UCSD-AML1 (cell line): ENCODE measurements at regions not wholly inside any gene's neighbourhood (a gene's known extent, or its start where the extent isn't known, plus 50 kb on each side); places are given as distances from the start of the nearest gene placed in this dataset.

Experiments
- DNase-seq: peaks from one replicate; lab custom pipeline; 2025; ENCODE audit not compliant: unreplicated experiment; lab: John Stamatoyannopoulos, UW

- no peak for DNase-seq
These were observed 72.1 kb upstream of the STK32A start for GRCh38 chr5:147162740-147163139.

GRCh38 chr5:147167529-147167928 is 67.3 kb upstream of the STK32A start:
- DNase-seq, result no peak

- DNase-seq, result no peak
These were observed 66.1 kb upstream of the STK32A start for GRCh38 chr5:147168578-147169327.

- DNase-seq, result no peak
These were observed 65.4 kb upstream of the STK32A start for GRCh38 chr5:147169399-147169798.

GRCh38 chr5:147169901-147170300 is 64.9 kb upstream of the STK32A start:
- DNase-seq, result no peak

GRCh38 chr5:147170603-147171002 is 64.2 kb upstream of the STK32A start:
- no peak for DNase-seq

- no peak for DNase-seq
These were observed 60.1 kb upstream of the STK32A start for GRCh38 chr5:147174671-147175265.

GRCh38 chr5:147175516-147176097 is 59.2 kb upstream of the STK32A start:
- DNase-seq, result no peak

GRCh38 chr5:147176422-147176821 is 58.4 kb upstream of the STK32A start:
- DNase-seq, result no peak

GRCh38 chr5:147177125-147177840 is 57.5 kb upstream of the STK32A start:
- DNase-seq, result no peak

- DNase-seq, result no peak
These were observed 55.2 kb upstream of the STK32A start for GRCh38 chr5:147179562-147180147.

- no peak for DNase-seq
These were observed 54.1 kb upstream of the STK32A start for GRCh38 chr5:147180751-147181150.
